Right lung (tissue), 2 donors: ENCODE measurements at regions not wholly inside any gene's neighbourhood (a gene's known extent, or its start where the extent isn't known, plus 50 kb on each side); places are given as distances from the start of the nearest gene placed in this dataset.

Source experiments
- DNase-seq, 2 donors: peaks; one replicate each; pipeline ENCODE4 v3.0.0-alpha.2; 2013

DNA sequence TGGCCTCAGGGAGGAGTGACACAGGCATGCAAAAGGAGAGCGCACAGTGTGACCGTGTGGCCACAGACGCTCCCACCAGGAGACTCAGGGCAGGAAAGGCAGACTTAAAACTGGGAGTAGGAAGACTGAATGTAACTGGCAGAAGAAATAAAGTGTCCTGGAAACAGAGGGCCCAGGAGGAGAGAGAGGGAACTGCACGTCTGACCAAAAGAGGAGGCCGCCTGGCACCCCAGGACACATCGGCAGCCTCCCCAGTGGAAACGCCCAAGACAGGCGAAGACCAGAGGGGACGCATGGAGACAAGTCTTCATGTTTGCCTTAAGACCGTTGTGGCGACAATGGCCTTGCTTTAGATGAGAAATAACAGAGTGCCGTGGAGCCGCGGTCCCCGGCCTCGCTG, 163.6 kb upstream of the ALKAL2 start:
- DNase-seq: no peak

DNA sequence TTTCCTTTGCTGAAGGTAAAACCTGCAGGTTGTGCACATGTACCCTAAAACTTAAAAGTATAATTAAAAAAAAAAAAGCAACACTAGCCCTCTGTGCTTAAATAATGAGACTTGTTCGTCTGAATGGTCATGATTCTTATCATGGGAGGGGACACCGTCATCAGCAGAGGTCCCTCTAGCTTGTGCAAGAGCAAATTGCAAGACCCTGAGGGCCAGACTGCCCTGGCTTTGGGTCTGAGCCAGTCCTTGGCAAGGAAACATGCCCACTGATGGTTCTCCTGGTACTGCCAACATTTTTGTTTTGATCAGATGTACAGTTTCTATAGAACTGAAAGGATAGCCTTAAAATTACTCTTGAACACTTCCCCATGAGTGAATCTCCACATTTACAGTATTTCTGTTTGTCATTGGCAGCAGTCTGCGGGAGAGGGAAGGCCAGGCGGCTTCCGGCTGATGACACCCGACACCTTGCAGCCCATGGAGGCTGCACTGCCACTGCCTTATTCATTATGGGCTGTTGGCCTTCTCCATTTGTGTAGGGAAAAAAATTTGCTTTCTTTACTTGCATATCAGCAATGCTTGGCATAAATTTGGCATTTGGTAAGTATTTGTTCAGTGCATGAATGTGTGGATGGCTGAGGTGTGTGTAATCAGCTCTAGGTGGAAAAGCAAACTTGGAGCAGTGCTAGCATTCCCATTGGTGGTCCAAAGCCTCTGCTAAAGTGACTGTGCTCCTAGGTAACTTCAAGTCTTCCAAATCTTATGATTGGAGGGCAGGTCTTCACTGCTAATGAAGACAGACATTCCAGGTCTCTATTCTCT, 161.6 kb upstream of the ALKAL2 start:
- no peak for DNase-seq

DNA sequence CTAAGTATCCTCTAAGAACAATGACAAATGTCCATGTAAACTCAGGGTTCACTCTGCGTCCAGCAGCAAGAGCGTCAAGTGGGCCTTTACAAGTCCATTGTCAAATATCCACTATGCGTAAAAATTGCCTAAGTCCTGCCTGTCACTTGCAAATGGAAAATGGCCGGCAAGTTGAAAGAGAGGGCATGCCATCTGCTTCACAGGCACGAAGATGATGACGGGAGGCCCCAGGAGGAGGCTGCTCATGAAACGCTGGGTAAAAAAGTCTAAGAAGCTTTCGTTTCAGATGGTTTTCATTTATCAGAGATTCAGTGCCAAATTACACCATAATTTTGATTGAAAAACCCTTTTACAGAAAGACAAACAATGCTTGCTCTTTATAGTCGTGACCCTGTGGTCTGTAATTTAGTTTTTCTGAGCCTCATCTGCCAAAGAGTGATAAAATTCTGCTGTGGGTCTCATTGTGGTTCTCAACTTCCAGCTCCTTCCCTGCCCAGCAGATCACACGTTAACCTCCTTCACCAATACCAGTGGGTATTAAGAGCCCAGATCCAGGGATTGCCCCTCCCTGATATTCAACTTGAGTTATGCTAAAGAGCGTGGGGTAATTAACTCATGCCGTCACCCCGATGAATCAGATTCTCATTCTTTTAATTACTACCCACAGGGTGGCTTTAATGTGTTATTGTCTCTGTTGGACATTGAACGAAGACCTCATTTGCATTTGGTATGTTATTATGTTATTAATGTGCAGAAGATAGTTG, 160.2 kb upstream of the ALKAL2 start:
- no peak for DNase-seq

DNA sequence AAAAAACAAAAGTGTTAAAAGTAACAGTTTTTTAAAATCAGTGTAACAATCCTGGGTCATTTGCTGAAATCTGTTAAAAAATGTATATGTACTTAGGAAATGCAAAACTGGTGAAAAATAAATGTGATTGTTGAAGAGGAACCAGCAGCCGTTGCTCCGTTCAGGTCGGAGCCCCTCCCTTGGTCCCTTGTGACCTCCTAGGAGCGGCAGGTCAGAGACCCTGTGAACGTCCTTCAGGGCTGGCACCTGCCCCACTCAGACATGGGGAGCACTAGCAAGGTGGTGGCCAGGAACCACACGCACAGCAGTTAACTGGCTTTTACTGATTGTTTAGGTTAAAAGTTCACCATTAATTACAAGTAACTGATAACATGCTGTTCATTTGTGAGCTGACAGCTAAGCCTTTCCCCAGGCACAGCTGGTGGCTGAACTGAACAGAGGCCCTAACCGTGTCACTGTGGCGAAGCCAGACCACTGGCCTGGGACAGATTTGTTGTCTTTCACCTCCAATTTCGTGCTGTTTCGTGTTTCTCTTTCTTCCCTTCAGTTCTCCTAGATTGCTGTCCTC, 159.2 kb upstream of the ALKAL2 start:
- DNase-seq: no peak

DNA sequence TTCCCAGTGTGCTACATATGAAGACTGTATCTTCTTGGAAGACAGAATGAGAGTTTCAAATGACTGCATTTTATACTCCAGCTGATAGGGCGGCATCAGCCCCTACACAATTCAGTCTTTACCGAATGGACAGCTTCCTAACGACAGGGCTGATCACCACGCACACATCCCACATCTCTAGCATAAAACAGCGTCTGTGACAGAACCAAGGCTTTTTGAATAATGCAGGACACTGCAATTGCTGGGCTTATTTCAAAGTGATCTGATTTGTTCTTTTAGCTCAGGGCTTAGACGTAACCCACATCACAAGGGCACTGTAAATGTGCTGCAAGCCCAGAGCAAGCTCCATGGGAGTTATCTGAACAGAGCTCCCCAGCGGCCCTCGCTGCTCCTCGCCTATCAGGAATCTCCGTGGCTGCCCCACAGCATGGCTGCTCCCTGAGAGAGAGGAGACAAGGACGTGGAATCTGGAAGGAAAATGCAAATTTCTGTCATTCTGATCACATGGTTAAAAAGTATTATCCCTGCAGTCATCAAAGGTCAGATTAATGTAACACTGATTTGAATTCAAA, 158.5 kb upstream of the ALKAL2 start:
- no peak for DNase-seq

DNA sequence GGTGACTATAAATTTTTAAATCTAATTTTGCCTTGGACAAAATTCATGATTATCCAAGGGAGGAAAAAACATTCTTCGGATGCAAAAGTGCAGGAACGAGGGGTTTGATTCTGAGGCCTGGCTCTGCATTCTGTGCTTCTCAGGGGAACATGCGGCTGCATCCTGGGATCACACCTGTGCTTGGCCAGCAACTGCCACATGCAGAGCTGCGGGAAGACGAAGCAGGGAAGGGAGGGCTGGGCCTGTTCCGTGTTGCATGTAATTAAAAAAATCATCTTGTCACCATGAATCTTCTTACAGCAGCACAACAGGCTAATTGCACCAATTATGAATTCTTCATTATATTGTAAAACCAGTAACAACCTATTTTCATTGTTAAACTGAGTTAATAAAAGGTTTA, 158.0 kb upstream of the ALKAL2 start:
- no peak for DNase-seq

DNA sequence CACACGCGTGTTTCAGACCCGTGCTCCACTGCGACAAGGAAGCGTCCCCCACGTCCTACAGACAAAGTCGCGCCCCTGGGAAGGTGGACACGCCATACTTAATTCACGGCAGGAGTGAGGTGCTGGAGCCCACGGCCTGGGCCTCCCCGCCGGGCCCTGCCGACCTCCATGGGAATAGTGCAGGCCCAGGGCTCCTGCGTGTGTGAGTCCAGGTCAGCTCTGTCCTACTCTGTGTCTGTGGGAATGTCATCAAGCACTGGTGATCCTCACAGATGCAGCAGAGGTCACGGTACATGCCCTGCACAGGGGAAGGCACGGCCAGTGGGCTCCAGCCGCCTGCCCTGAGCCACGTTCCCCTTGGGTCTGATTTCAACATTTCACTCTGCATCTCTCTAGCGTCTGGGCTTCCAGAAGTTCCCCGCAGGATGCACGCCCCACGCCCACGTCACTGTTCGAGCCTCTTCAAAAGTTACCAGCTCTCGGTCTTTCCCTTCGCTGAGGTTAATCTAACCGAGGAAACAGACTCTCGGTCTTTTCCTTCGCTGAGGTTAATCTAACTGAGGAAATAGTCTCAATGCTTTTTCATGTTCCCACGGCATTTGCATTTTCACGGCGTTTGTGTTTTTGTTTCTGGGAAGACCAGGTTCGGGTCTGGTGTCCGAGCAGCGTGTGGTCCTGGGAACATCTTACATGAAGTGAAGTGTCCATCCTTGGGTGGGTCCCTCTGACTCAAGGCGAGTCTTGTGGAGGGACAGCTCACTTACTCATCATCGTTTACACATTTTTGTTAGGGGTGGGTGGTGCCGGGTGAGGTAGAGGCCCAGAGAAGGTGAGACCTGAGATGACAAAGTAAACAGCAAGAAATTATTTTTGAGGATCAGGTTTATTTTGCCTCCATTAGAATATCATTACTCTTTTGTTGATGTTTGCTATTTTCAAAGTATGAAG, 157.3 kb upstream of the ALKAL2 start:
- no peak for DNase-seq

DNA sequence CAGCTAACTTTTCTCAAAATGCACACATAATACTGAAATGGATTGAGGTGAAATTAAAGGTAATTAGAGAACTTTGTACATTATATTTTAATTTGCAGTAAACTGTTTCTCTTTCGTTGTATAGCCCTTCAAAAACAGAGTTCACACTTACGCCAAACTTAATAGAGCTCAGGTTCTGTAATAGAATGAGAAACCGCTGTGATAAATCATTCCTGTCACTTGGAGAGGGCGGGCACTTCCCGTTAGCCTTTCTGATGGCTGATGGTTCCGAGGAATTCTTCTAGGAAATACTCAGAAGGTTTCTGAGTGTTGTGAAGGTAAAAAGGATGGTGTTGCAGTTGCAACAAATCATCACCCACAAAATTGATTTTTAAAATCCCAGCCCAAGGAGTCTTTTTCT, 155.8 kb upstream of the ALKAL2 start:
- DNase-seq: no peak

DNA sequence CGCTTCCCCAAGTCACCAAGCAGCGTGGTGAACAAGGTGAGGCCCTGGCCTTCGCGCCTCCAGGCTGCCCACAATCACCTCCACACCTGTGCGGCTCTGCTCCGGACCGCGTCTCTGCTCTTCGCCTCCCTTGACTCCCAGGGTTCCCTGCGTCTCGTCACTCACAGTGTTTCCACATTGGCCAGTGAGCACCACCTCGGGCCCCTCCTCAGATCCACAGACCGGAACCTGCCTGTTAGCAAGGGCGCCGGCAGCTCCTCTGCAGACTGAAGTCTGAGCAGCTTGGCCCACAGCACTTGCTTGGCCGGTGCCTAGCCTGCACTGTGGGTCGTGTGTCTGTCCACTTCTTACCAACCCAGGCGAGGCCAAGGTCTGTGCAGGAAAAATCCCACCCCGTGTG, 155.3 kb upstream of the ALKAL2 start:
- no peak for DNase-seq

DNA sequence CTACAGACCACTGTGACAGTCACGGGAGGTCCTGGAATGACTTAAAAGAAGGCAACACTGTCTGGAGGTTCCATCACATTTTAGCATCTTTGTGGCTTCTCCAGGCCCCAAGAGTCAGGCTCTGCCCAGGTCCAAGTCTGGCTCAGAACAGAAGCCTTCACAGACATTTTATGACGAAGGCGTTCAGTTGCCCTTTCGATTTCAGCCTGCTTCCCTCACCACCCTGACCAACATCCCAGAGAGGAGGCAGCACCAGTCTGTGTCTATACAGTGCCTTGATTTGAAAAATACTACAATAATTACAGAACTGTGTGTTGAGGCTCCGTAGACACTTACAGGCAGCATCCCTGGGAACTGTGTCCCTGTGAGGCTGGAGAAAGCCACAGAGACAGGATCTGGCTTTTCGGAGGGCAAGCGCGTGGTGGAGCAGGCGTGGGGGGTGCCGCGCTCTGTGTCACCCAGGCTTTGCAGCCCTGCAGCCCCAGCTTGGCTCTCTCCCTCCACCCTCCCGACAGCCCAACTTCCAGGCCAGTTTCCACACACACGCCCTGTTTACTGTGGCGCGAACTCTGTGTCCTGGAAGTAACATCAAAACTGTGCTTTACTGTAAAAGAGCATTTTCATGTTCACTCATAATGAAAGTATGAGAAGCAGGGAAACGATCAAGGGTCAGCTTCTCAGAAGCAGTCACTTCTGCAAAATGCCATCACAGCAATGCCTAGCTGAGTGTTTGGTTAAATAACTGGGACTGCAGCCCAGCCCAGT, 153.5 kb upstream of the ALKAL2 start:
- DNase-seq: peak in 1 of 2 donors; percentile 9

DNA sequence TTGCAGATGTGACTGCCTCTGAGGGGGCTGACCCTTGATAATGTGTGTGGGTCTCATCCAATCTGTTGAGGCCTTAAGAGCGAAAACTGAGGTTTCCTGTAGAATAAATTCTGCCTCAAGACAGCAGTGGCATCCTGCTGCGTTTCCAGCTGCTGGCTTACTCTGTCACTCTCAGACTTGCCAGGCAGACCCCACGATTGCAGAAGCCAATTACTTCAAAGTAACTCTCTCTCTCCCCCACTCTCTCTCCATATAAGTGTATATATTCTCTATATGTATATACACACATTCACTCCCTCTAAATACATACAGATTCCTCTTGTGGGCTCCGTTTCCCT, 152.5 kb upstream of the ALKAL2 start:
- DNase-seq: no peak

DNA sequence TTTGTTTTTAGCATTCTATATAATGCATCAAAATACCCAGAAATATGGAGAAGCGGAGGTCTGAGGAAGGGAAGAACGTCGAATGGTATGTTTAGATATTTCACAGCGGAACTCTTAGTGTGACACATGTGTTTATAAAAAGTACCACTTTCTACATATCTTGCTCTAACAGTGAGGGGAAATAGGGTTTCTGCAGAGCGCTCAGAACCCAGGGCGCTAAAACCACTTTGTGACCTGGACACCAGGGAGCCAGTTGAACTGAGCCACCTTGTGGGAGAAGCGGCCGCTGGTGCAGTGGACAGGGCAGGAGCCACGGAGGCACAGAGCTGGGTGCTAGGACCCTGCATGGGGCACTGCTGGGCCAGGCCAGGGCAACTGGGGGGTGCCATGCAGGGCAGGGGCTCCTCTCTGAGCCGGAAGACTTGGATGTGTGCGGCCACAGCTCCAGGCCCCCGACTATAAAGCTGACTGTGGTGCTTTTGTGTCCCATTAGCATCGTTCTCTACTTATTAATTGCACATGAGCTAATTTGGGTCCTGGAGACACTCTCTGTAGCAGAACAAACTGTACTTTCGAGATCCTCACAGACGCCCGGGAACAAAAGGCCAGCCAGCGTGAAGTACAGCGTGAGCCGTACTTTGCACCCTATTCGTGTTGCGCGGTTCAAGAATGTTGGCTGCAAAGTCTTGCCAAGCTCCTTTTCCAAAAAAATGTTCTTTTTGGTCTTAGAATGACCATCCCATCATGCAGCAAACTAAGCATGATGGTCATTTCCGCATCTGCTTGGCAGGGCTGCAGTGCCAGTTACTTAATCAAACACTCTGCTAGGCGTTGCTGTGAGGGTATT, 151.9 kb upstream of the ALKAL2 start:
- DNase-seq: peak; percentile 90 to 93

DNA sequence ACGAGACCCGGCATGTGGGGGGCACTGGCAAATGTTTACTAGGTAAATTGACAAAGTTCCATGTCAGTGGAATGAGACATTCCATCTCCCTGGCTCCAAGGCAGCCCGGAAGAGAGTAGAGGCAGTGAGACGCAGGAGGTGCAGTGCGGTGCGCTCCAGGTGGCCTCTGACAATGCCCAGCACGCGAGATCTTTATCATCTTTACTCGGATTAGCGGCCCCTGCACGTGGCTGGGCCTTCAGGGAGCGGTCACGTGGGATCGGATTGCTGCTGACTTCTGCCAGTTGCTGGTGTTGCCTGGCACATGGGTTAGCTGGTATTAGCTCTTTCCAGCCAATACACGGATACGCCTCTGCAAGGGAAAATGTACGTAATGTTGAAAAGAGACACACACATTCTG, 151.2 kb upstream of the ALKAL2 start:
- no peak for DNase-seq

DNA sequence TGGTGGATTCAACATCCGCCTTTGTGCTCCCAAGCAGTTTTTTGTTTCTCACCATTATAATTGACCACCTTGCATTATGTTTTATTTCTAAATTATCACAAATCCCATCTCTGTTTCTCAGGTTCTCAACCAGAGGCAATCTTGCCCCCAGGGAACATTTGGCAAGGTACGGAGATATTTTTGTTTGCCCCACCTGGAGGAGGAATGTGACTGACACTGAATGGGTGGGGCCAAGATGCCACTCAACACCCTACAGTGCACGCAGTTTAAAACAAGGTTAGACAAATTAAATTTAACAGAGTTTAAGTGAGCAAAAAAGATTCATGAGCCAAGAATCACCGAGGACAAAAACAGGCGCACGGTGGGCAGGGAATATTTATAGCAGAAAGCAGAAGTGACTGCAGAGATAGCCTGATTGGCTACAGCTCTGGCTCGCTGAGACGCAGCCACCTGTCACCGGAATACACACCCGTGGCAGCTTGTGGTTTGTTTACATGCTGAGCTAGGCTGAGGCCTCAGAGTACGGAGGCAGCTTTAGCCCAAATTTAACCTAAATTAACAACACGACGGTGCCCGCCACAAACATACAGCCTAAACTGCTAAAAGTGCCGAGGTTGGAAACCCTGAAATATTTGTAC, 150.0 kb upstream of the ALKAL2 start:
- DNase-seq: no peak

DNA sequence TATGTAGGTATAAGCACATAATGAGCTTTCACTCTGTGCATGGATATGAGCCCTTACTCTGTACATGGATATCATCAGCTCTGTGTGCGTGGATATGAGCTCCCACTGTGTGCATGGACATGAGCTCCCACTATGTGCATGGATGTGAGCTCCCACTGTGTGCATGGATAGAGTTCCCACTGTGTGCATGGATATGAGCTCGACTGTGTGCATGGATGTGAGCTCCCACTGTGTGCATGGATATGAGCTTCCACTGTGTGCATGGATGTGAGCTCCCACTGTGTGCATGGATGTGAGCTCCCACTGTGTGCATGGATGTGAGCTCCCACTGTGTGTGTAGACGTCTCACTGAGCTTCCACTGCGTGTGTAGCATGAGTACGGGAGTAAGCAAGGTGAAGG, 149.3 kb upstream of the ALKAL2 start:
- DNase-seq: no peak

DNA sequence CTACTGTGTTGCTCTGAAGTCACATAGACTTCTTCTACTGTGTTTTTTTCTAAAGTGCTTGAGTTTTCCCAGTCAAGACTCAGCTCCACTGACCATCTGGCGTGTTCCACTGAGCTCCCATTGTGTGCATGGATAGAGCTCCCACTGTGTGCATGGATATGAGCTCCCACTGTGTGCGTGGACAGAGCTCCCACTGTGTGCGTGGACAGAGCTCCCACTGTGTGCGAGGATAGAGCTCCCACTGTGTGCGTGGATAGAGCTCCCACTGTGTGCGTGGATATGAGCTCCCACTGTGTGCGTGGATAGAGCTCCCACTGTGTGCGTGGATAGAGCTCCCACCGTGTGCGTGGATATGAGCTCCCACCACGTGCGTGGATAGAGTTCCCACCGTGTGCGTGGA, 148.3 kb upstream of the ALKAL2 start:
- no peak for DNase-seq

DNA sequence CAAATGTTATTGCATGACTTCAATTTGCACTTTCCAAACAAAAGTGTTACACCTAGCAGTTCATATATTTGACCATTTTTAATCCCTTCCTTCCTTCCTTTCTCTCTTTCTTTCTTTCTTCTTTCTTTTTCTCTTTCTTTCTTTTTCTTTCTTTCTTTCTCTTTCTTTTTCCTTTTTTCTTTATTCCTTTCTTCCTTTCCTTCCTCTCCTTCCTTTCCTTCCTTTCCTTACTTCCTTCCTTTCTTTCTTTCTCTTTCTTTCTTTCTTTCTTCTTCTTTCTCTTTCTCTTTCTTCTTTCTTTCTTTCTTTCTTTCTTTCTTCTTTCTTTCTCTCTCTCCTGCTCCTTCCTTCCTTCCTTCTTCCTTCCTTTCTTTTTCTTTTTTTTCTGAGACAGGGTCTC, 146.7 kb upstream of the ALKAL2 start:
- DNase-seq: no peak

DNA sequence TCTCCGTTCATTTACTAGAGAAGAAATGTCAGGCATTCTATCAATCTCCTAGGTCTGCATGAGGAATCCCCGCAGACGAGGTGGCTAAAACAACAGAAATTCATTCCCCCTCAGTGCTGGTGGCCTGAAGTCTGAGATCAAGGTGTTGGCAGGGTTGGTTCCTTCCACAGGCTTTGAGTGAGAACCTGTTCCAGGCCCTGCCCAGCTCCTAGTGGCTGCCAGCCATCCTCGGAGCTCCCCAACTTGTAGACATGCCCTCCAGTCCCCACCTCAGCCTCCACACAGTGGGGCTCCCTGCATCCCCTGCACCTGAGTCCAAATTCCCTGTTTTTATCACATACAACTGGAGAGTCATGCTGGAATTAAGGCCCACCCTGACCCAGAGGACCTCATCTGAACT, 145.3 kb upstream of the ALKAL2 start:
- DNase-seq: no peak

DNA sequence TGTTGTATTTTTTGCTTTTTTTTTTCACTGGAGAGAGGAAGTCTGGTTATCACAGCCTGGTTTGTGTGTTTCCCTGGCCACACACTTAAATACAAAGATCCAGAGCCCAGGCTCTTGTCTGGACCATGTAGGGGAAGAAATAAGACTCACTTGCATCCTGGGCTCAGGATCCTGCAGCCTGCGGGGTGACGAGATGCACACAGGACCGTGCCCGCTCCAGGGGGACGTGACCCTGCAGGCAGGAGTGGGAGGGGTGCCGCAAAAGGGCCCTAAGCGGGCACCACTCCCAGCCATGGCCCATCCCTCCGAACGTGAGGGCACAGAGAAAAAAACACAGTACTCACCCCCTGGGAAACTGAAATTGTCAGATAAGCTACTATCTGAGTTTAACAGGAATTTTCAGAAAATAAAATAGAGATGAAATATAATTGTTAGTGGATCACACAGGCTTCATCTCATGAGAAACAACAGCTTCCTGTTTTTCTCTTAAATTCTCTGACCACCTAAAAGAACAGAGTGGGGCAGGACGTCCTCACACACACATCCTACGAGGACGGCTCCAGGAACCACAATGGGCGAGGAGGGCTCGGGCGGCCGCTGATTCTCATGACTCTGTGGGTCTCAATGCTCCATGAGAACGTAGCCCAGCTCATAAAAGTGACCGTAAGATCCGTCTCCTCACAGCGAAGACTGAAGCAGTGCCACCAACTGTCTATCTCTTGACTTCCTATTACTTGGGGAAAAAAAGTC, 142.6 kb upstream of the ALKAL2 start:
- no peak for DNase-seq
